Stimulated activated CD8-positive, alpha-beta memory T cell treated with anti-CD3 and anti-CD28 coated beads, Interleukin-2, amount 100 ng/mL, for 1 hour (primary cell): ENCODE measurements at regions not wholly inside any gene's neighbourhood (a gene's known extent, or its start where the extent isn't known, plus 50 kb on each side); places are given as distances from the start of the nearest gene placed in this dataset.
"Not testable (repeated sequence)": the region's sequence is repeated elsewhere in the genome, so short reads cannot be mapped to it uniquely, and the experiment has no call there.

Experiments
- DNase-seq, 2 donors: peaks; one replicate each; pipeline ENCODE4 v3.0.0-alpha.2; 2020; ENCODE audit warnings: low read depth in 2 of 2

GRCh38 chr18:71105078-71105819 is 816.4 kb downstream of the SOCS6 start:
- DNase-seq, result no peak

- no peak for DNase-seq
These were observed 790.8 kb downstream of the SOCS6 start for GRCh38 chr18:71079606-71080005.

- DNase-seq, result no peak
These were observed 788.6 kb downstream of the SOCS6 start for GRCh38 chr18:71077451-71077850.

- no peak for DNase-seq
These were observed 786.3 kb downstream of the SOCS6 start for GRCh38 chr18:71075147-71075546.

GRCh38 chr18:71068338-71068737 is 779.5 kb downstream of the SOCS6 start:
- DNase-seq, result no peak

GRCh38 chr18:71049893-71050292 is 761.0 kb downstream of the SOCS6 start:
- DNase-seq, result no peak

- DNase-seq, result no peak
These were observed 759.0 kb downstream of the SOCS6 start for GRCh38 chr18:71047882-71048281.

GRCh38 chr18:71045331-71046065 is 756.7 kb downstream of the SOCS6 start:
- no peak for DNase-seq

GRCh38 chr18:71040161-71040560 is 751.3 kb downstream of the SOCS6 start:
- DNase-seq, result no peak

- no peak for DNase-seq
These were observed 749.4 kb downstream of the SOCS6 start for GRCh38 chr18:71038196-71038595.

GRCh38 chr18:71036783-71037182 is 747.9 kb downstream of the SOCS6 start:
- no peak for DNase-seq

GRCh38 chr18:71031296-71032191 is 742.7 kb downstream of the SOCS6 start:
- not testable (repeated sequence) for DNase-seq

GRCh38 chr18:71030085-71030484 is 741.2 kb downstream of the SOCS6 start:
- DNase-seq, result not testable (repeated sequence)

- DNase-seq, result no peak
These were observed 739.5 kb downstream of the SOCS6 start for GRCh38 chr18:71028285-71028762.

- DNase-seq, result no peak
These were observed 738.7 kb downstream of the SOCS6 start for GRCh38 chr18:71027531-71027930.

GRCh38 chr18:71025505-71026225 is 736.8 kb downstream of the SOCS6 start:
- DNase-seq, result no peak

- no peak for DNase-seq
These were observed 733.5 kb downstream of the SOCS6 start for GRCh38 chr18:71022389-71022788.

GRCh38 chr18:71021030-71021362 is 732.2 kb downstream of the SOCS6 start:
- no peak for DNase-seq

GRCh38 chr18:71020342-71021029 is 731.6 kb downstream of the SOCS6 start:
- no peak for DNase-seq

GRCh38 chr18:71018816-71019215 is 730.0 kb downstream of the SOCS6 start:
- no peak for DNase-seq

- no peak for DNase-seq
These were observed 723.9 kb downstream of the SOCS6 start for GRCh38 chr18:71012789-71013188.
